ENCODE measurements at regions not wholly inside any gene's neighbourhood (a gene's known extent, or its start where the extent isn't known, plus 50 kb on each side); places are given as distances from the start of the nearest gene placed in this dataset.

- Mint-ChIP-seq H3K36me3 (no peaks in the 10 kb centered on the region), H3K4me3 (no peak overlapping the region), H3K4me1 (no peaks in the 10 kb centered on the region), H3K9me3 (peaks cover 0 to 2% (median 0%) of the 10 kb centered on the region in 3 donors), H3K27ac (no peak overlapping the region), H3K27me3 (no peaks in the 10 kb centered on the region)
These were observed 435.6 kb downstream of the TMA16 start for GRCh38 chr4:163930086-163930485.

GRCh38 chr4:163932504-163932903 is 438.0 kb downstream of the TMA16 start:
- Mint-ChIP-seq H3K27ac (no peak overlapping the region), H3K9me3 (peaks cover 0 to 2% (median 0%) of the 10 kb centered on the region in 3 donors), H3K27me3 (no peaks in the 10 kb centered on the region), H3K36me3 (no peaks in the 10 kb centered on the region), H3K4me3 (no peak overlapping the region), H3K4me1 (no peaks in the 10 kb centered on the region)

- Mint-ChIP-seq H3K4me1 (no peaks in the 10 kb centered on the region), H3K36me3 (peaks cover 5% of the 10 kb centered on the region), H3K4me3 (no peak overlapping the region), H3K9me3 (peaks cover 3 to 5% (median 4%) of the 10 kb centered on the region in 3 donors), H3K27me3 (no peaks in the 10 kb centered on the region), H3K27ac (no peak overlapping the region)
These were observed 445.1 kb downstream of the TMA16 start for GRCh38 chr4:163939597-163939996.

- no peaks in the 10 kb centered on the region for H3K27me3 Mint-ChIP-seq
- no peaks in the 10 kb centered on the region for H3K4me1 Mint-ChIP-seq
- no peak overlapping the region for H3K27ac Mint-ChIP-seq
- peaks cover 3 to 5% (median 4%) of the 10 kb centered on the region in 3 donors for H3K9me3 Mint-ChIP-seq
- no peak overlapping the region for H3K4me3 Mint-ChIP-seq
- peaks cover 5% of the 10 kb centered on the region for H3K36me3 Mint-ChIP-seq
These were observed 446.9 kb downstream of the TMA16 start for GRCh38 chr4:163941221-163941905.

- Mint-ChIP-seq H3K9me3 (peaks cover 0 to 1% (median 0%) of the 10 kb centered on the region in 3 donors), H3K36me3 (no peaks in the 10 kb centered on the region), H3K4me1 (no peaks in the 10 kb centered on the region), H3K27me3 (no peaks in the 10 kb centered on the region), H3K27ac (no peak overlapping the region), H3K4me3 (no peak overlapping the region)
These were observed 454.5 kb downstream of the TMA16 start for GRCh38 chr4:163948920-163949455.

GRCh38 chr4:163949976-163950601 is 455.6 kb downstream of the TMA16 start:
- Mint-ChIP-seq H3K36me3 (no peaks in the 10 kb centered on the region), H3K27me3 (no peaks in the 10 kb centered on the region), H3K4me1 (no peaks in the 10 kb centered on the region), H3K9me3 (no peaks in the 10 kb centered on the region), H3K27ac (no peak overlapping the region), H3K4me3 (no peak overlapping the region)

- Mint-ChIP-seq H3K27ac (peak overlapping the region in 1 of 3 donors; percentile 65), H3K4me3 (no peak overlapping the region), H3K27me3 (no peaks in the 10 kb centered on the region), H3K4me1 (no peaks in the 10 kb centered on the region), H3K36me3 (no peaks in the 10 kb centered on the region), H3K9me3 (peaks cover 0 to 3% (median 0%) of the 10 kb centered on the region in 3 donors)
These were observed 460.8 kb downstream of the TMA16 start for GRCh38 chr4:163955288-163955687.

GRCh38 chr4:163958751-163959150 is 464.3 kb downstream of the TMA16 start:
- no peaks in the 10 kb centered on the region for H3K4me1 Mint-ChIP-seq
- H3K27ac Mint-ChIP-seq: no peak overlapping the region
- H3K27me3 Mint-ChIP-seq: no peaks in the 10 kb centered on the region
- H3K4me3 Mint-ChIP-seq: no peak overlapping the region
- peaks cover 0 to 3% (median 0%) of the 10 kb centered on the region in 3 donors for H3K9me3 Mint-ChIP-seq
- H3K36me3 Mint-ChIP-seq: no peaks in the 10 kb centered on the region

GRCh38 chr4:163959932-163960331 is 465.4 kb downstream of the TMA16 start:
- no peak overlapping the region for H3K27ac Mint-ChIP-seq
- H3K9me3 Mint-ChIP-seq: peaks cover 0 to 3% (median 0%) of the 10 kb centered on the region in 3 donors
- no peaks in the 10 kb centered on the region for H3K4me1 Mint-ChIP-seq
- H3K36me3 Mint-ChIP-seq: no peaks in the 10 kb centered on the region
- H3K27me3 Mint-ChIP-seq: no peaks in the 10 kb centered on the region
- H3K4me3 Mint-ChIP-seq: no peak overlapping the region

GRCh38 chr4:163966612-163967011 is 472.1 kb downstream of the TMA16 start:
- H3K27ac Mint-ChIP-seq: no peak overlapping the region
- H3K36me3 Mint-ChIP-seq: no peaks in the 10 kb centered on the region
- peaks cover 2% of the 10 kb centered on the region for H3K27me3 Mint-ChIP-seq
- peaks cover 6 to 7% (median 7%) of the 10 kb centered on the region in 3 donors for H3K4me1 Mint-ChIP-seq
- H3K4me3 Mint-ChIP-seq: no peak overlapping the region
- no peaks in the 10 kb centered on the region for H3K9me3 Mint-ChIP-seq

- Mint-ChIP-seq H3K9me3 (no peaks in the 10 kb centered on the region), H3K4me1 (peaks cover 6 to 7% (median 7%) of the 10 kb centered on the region in 3 donors), H3K27me3 (peaks cover 2% of the 10 kb centered on the region), H3K36me3 (no peaks in the 10 kb centered on the region), H3K27ac (no peak overlapping the region), H3K4me3 (no peak overlapping the region)
These were observed 472.8 kb downstream of the TMA16 start for GRCh38 chr4:163967263-163967662.

GRCh38 chr4:163967710-163968109 is 473.2 kb downstream of the TMA16 start:
- Mint-ChIP-seq H3K4me1 (peaks cover 6 to 7% (median 7%) of the 10 kb centered on the region in 3 donors), H3K9me3 (no peaks in the 10 kb centered on the region), H3K36me3 (no peaks in the 10 kb centered on the region), H3K4me3 (no peak overlapping the region), H3K27ac (no peak overlapping the region), H3K27me3 (peaks cover 2% of the 10 kb centered on the region)

- Mint-ChIP-seq H3K4me1 (peaks cover 6 to 7% (median 7%) of the 10 kb centered on the region in 3 donors), H3K4me3 (no peak overlapping the region), H3K9me3 (peaks cover 0 to 2% (median 0%) of the 10 kb centered on the region in 3 donors), H3K36me3 (no peaks in the 10 kb centered on the region), H3K27ac (no peak overlapping the region), H3K27me3 (peaks cover 2% of the 10 kb centered on the region)
These were observed 474.8 kb downstream of the TMA16 start for GRCh38 chr4:163969291-163969690.

GRCh38 chr4:163976588-163976987 is 482.1 kb downstream of the TMA16 start:
- Mint-ChIP-seq H3K4me3 (no peak overlapping the region), H3K27me3 (no peaks in the 10 kb centered on the region), H3K27ac (no peak overlapping the region), H3K9me3 (peaks cover 0 to 2% (median 0%) of the 10 kb centered on the region in 3 donors), H3K4me1 (no peaks in the 10 kb centered on the region), H3K36me3 (no peaks in the 10 kb centered on the region)

- no peaks in the 10 kb centered on the region for H3K36me3 Mint-ChIP-seq
- no peak overlapping the region for H3K4me3 Mint-ChIP-seq
- no peak overlapping the region for H3K27ac Mint-ChIP-seq
- peaks cover 2% of the 10 kb centered on the region for H3K27me3 Mint-ChIP-seq
- H3K9me3 Mint-ChIP-seq: no peaks in the 10 kb centered on the region
- H3K4me1 Mint-ChIP-seq: no peaks in the 10 kb centered on the region
These were observed 493.9 kb downstream of the TMA16 start for GRCh38 chr4:163988391-163988790.

- Mint-ChIP-seq H3K27ac (no peak overlapping the region), H3K27me3 (peaks cover 2% of the 10 kb centered on the region), H3K36me3 (no peaks in the 10 kb centered on the region), H3K4me1 (no peaks in the 10 kb centered on the region), H3K4me3 (no peak overlapping the region), H3K9me3 (no peaks in the 10 kb centered on the region)
These were observed 494.4 kb downstream of the TMA16 start for GRCh38 chr4:163988865-163989264.
